Smooth muscle cell (in vitro differentiated cells): ENCODE measurements at regions not wholly inside any gene's neighbourhood (a gene's known extent, or its start where the extent isn't known, plus 50 kb on each side); places are given as distances from the start of the nearest gene placed in this dataset.

ENCODE experiments used
- DNase-seq: peaks from one replicate; lab custom pipeline; 2025; ENCODE audit not compliant: unreplicated experiment; lab: John Stamatoyannopoulos, UW
- H2AFZ ChIP-seq: fragments of 200-600 bp; sonication (generic); 2 replicates; pipeline ENCODE4 v1.6.0; 2016; ENCODE audit warnings: antibody characterized with exemption, low read depth, mild to moderate bottlenecking
- H3F3A ChIP-seq: fragments of 200-600 bp; sonication (generic); 2 replicates; pipeline ENCODE4 v1.6.0; 2017; ENCODE audit warnings: antibody characterized with exemption, low read depth
- H3K27ac ChIP-seq: fragments of 200-600 bp; sonication (generic); 2 replicates; pipeline ENCODE4 v1.5.1; 2016; ENCODE audit warnings: low read depth, mild to moderate bottlenecking
- H3K27me3 ChIP-seq: fragments of 200-600 bp; sonication (generic); 2 replicates; pipeline ENCODE4 v1.6.1; 2016; ENCODE audit warnings: low read depth, mild to moderate bottlenecking
- H3K36me3 ChIP-seq: fragments of 200-600 bp; sonication (generic); 2 replicates; pipeline ENCODE4 v1.5.1; 2016; ENCODE audit warnings: low read depth
- H3K4me1 ChIP-seq: fragments of 200-600 bp; sonication (generic); 2 replicates; pipeline ENCODE4 v1.5.1; 2016; ENCODE audit warnings: low read depth
- H3K4me2 ChIP-seq: fragments of 200-600 bp; sonication (generic); 2 replicates; pipeline ENCODE4 v1.6.0; 2016; ENCODE audit warnings: mild to moderate bottlenecking
- H3K4me3 ChIP-seq: fragments of 200-600 bp; sonication (generic); 2 replicates; pipeline ENCODE4 v1.5.1; 2016; ENCODE audit warnings: mild to moderate bottlenecking
- H3K79me2 ChIP-seq: fragments of 200-600 bp; sonication (generic); 2 replicates; pipeline ENCODE4 v1.6.0; 2016; ENCODE audit warnings: low read depth, mild to moderate bottlenecking
- H3K9ac ChIP-seq: fragments of 200-600 bp; sonication (generic); 2 replicates; pipeline ENCODE4 v1.6.0; 2016; ENCODE audit warnings: low read depth
- H3K9me3 ChIP-seq: fragments of 200-600 bp; sonication (generic); replicated peaks from 2 replicates; pipeline ENCODE4 v1.5.1; 2016; ENCODE audit warnings: low read depth
- H4K20me1 ChIP-seq: fragments of 200-600 bp; sonication (generic); 2 replicates; pipeline ENCODE4 v1.6.0; 2016; ENCODE audit warnings: low read depth
- WGBS: methylation state at CpG from one replicate; pipeline ENCODE4 v1.1.7; 2016; ENCODE audit warnings: low lambda C conversion rate; 5-methylcytosine and 5-hydroxymethylcytosine counted together
- TF ChIP-seq, protein P1 (sequence below): fragments of 200-600 bp; sonication (generic); IDR thresholded peaks from 2 replicates; pipeline ENCODE4 v1.5.1; 2017; ENCODE audit warnings: borderline replicate concordance, mild to moderate bottlenecking, antibody characterized with exemption; ENCODE audit not compliant: insufficient read depth, poor library complexity, severe bottlenecking

DNA sequence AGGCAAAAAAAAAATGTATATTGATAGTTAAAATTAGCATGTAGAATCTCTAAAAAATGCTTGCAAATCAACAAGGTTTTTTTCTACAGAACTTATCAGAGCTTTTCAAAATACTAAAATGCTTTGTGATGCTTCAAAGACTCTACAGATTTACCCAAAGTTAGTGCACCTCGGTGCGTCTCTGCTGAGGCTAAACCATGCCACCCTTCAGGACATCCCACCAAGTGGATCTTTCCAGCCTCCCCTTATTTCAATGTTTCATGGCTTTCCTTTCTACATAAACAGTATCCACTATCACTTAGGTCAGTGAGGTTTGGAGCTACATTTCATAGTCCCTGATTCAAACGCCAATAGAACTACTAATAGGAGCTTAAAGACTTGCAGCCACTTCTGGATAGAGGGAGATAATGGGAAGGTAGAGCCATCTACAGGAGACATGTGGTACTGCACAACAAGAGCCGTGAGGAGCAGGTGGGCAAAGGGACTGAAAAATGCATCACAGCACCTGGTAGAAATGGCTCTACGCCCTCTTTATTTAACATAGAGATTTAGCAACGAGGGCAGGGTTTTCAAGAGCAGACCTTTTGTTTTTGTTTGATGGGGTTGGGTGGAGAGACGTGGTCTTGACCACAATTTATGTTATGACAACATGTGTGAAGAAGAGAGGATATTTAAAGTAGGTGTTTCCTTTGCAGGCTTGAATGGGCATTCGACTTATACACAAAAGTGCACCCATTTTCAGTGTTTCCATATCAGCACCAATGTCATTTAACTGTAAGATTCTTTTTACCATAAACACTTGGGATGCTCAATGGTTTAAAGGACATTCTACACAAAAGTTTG is 56.1 kb upstream of the SLC35G4 start:
- Histone ChIP-seq H4K20me1 (no peaks in the 10 kb centered on the region), H3K4me1 (no peaks in the 10 kb centered on the region), H3K36me3 (no peaks in the 10 kb centered on the region), H3K9ac (no peak overlapping the region), H3K4me3 (no peak overlapping the region), H2AFZ (no peak overlapping the region), H3K4me2 (no peak overlapping the region), H3K79me2 (no peaks in the 10 kb centered on the region), H3K27me3 (peaks cover 11% of the 10 kb centered on the region), H3K27ac (no peak overlapping the region), H3F3A (no peaks in the 10 kb centered on the region), H3K9me3 (no peaks in the 10 kb centered on the region)
- WGBS = 38% methylated on average over 8 of the region's 8 CpGs
- DNase-seq = no peak
- TF ChIP-seq, protein P1, sequence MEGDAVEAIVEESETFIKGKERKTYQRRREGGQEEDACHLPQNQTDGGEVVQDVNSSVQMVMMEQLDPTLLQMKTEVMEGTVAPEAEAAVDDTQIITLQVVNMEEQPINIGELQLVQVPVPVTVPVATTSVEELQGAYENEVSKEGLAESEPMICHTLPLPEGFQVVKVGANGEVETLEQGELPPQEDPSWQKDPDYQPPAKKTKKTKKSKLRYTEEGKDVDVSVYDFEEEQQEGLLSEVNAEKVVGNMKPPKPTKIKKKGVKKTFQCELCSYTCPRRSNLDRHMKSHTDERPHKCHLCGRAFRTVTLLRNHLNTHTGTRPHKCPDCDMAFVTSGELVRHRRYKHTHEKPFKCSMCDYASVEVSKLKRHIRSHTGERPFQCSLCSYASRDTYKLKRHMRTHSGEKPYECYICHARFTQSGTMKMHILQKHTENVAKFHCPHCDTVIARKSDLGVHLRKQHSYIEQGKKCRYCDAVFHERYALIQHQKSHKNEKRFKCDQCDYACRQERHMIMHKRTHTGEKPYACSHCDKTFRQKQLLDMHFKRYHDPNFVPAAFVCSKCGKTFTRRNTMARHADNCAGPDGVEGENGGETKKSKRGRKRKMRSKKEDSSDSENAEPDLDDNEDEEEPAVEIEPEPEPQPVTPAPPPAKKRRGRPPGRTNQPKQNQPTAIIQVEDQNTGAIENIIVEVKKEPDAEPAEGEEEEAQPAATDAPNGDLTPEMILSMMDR = peak; percentile 87

DNA sequence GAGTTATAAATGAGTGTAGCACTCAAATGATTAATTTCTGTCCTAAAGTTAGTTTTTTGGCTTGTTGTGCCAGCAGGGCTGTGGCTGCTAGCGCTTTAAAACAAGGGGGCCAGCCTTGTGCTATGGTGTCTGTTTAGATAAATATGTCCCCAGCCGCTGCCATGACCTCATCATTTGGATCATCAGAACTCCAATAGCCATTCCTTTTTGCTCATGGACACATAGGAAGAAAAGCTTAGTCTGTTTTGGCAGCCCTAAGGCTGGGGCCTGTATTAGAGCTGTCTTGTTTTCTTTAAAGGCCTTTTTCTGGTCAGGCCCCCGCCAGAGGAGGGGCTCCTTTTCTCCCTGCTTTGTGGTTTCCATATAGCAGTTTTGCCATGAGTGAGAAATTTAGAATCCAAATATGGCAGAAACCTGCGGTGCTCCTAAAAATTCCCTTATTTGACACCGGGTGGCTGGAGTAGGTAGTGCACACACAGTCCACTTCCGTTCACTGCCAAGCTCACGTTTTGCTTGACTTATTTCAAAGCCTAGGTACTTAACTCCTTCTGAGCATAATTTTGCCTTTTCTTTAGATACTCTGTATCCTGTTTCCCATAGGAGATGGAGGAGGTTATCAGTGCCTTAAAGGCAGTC is 60.4 kb upstream of the SLC35G4 start:
- TF ChIP-seq, protein P1 = no peak
- WGBS = 90% methylated on average over 7 of the region's 7 CpGs
- no peak overlapping the region for H3K9ac ChIP-seq

DNA sequence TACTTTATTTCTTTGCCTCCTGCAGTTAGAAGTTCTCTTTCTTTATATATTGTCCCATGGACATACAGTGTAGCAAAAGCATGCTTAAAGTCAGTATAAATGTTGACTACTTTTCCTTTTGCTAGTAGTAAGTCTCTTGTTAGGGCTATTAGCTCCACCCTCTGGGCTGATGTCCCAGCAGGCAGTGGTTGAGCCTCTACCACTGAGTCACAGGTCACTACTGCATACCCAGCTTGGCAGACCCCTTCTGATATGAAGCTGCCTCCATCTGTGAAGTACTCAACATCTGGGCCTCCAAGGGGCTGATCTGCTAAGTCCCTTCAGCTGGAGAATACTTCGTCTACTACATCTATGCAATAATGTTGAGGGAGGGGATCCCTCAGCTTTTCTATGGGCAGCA is 61.0 kb upstream of the SLC35G4 start:
- no peak overlapping the region for H3K27ac ChIP-seq

More for the DNA sequence above, 60.4 kb upstream of the SLC35G4 start:
- Histone ChIP-seq H4K20me1 (no peaks in the 10 kb centered on the region), H3K4me1 (no peaks in the 10 kb centered on the region), H3K4me3 (no peak overlapping the region), H3K27ac (no peak overlapping the region), H3K27me3 (peaks cover 11% of the 10 kb centered on the region), H3K4me2 (no peak overlapping the region), H3K36me3 (no peaks in the 10 kb centered on the region), H2AFZ (no peak overlapping the region), H3K79me2 (no peaks in the 10 kb centered on the region), H3K9me3 (no peaks in the 10 kb centered on the region), H3F3A (no peaks in the 10 kb centered on the region)
- no peak for DNase-seq

More for the DNA sequence above, 61.0 kb upstream of the SLC35G4 start:
- H3F3A ChIP-seq = no peaks in the 10 kb centered on the region
- H4K20me1 ChIP-seq = no peaks in the 10 kb centered on the region
- H3K36me3 ChIP-seq = no peaks in the 10 kb centered on the region
- no peak overlapping the region for H2AFZ ChIP-seq
- no peak for DNase-seq
- H3K4me2 ChIP-seq = no peak overlapping the region
- no peak overlapping the region for H3K9ac ChIP-seq
- TF ChIP-seq, protein P1 = no peak
- H3K4me3 ChIP-seq = no peak overlapping the region
- WGBS = 83% methylated on average over 1 of the region's 1 CpG
- H3K9me3 ChIP-seq = no peaks in the 10 kb centered on the region
- peaks cover 11% of the 10 kb centered on the region for H3K27me3 ChIP-seq
- H3K4me1 ChIP-seq = no peaks in the 10 kb centered on the region
- H3K79me2 ChIP-seq = no peaks in the 10 kb centered on the region
